Stimulated activated CD4-positive, alpha-beta T cell treated with anti-CD3 and anti-CD28 coated beads, TNF-alpha, amount 100 ng/mL, for 4 hours (primary cell): ENCODE measurements at regions not wholly inside any gene's neighbourhood (a gene's known extent, or its start where the extent isn't known, plus 50 kb on each side); places are given as distances from the start of the nearest gene placed in this dataset.

Experiments used
- DNase-seq, 3 experiments: peaks; one replicate each; pipeline ENCODE4 v3.0.0-alpha.2; 2020; ENCODE audit warnings: low read depth in 3 of 3

DNA sequence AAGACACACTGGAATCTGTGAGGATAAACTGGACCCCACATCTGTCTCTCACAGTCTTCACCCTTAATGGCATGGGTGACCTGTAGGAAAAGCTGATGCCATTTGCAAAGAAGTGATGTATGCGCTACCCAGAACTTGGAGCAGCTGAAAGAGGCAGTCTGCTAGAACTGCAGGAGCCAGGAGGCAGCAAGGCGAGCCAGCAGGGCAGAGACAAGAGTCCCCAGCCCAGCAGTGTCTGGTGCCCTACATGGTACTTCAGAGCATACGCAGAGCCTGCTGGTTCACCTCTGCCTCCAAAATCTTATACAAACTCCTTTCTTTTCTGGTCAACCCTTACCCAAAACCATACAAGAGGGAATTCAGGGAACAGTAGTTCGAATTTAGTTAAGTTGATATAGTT lies 683.1 kb upstream of the RAB6C start:
- DNase-seq, result no peak

DNA sequence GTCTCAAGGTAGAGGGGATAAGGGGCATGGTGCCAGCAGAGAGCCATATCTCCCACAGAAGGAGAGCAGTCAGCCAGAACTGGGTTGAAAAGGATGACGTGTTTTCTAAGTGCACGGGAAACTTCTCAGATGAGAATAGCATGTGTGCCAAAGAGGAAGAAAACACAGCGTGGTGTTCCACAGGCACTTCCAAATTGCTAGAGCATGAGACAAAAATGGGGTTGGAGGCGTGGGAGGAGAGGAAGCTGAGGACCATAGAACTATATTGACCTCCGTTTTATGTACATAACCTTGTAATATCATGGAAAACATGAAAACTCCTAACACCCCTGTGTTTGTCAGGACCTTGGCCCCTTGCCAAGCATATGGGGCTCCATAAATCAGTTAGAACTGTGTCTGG lies 682.7 kb upstream of the RAB6C start:
- DNase-seq, result no peak

DNA sequence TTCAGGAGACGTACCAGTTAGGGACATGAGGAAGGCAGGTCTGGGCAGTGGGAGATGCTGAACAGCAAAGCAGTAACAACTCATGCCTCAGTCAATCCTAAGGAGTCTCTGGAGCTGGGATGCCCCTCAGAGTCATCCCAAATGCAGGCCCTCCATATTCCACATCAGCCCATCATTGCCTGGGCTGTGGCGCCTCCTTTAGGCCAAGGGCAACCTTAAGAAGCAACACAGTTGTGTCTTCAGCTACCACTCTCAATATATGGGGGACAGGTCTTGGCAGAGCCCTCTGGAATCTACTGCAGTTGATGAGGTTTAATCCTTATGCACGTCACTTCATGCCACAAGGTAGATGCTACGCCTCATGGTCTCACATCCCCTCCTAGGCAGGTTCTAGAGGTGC lies 682.0 kb upstream of the RAB6C start:
- DNase-seq, result no peak

DNA sequence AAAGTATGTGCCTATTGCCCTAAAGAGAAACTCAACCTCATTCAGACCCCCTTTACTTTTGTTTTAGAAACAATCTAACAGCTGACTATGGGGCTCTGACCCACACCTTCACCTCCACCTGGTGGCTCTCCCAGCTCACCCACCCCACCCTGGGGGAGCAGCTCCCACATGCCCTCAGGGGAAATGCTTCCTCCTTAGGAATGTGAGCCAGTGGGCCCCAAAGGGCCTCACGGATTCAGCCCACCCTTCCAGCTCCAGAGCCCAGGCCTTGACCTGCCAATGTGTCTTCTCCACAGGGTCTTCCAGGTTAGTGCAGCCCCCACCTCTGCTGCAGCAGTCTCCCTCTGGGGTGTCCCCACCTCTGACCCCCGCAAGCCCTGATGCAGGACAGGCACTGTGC lies 680.1 kb upstream of the RAB6C start:
- DNase-seq, result no peak

DNA sequence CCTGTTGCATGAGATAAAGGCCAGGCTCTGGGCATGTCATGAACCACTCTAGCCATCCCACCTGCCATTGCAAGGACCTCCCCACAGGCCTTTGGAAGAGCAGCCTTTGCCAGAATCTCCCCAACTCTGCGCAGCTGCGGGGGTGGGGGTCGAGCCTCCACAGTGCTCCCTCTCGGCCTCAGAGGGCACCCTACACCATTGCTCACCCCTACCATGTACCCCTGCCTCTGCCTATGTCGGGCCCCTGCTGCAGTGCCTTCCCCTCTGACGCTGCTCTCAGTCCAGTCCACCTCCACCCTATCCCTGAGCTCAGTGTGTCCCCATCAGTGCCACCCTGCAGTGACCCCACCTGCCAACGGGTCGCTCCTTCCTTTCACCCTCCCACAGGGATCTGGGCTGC lies 679.7 kb upstream of the RAB6C start:
- DNase-seq, result no peak

DNA sequence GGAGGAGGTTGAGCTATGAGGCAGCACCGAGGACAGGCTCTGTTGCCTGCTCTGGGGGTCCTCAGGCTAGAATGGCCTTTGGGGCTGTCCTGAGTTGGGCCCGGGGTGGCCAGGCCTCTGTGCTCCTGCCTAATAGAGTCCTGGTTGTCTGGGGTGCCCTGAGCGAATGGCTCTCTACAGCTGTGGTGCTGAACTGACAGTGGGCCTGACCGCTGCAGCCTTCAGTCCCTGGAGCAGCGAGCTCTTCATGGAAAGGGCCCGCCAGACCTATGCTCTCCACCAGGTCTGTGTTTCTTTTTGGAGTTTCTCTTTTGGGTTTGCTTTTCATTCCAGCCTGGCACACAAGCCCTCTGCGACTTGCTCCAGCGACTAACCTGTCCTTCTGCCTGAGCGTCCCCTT lies 679.0 kb upstream of the RAB6C start:
- no peak for DNase-seq

DNA sequence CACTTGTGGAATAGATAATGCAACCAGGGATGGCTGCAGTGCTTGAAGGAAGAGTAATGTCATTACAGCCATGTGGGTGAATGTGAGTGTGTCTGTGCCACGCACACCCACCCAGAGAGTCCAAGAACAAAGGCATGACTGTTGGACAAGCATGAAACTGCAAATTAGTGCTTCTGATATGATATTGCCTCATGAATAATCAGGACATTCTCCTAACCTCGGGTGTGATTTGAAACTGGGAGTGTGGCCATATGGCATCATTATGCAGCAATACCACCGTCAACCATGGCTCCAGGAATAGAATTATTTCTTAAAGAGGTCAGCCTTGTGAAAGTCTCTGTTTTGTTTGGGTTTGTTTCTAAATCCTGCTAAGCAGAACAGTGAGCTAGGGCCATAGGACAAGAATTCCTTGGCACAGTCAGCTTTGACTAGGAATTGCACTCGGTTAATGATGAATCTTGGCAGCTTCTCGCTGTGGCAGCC lies 678.0 kb upstream of the RAB6C start:
- no peak for DNase-seq

DNA sequence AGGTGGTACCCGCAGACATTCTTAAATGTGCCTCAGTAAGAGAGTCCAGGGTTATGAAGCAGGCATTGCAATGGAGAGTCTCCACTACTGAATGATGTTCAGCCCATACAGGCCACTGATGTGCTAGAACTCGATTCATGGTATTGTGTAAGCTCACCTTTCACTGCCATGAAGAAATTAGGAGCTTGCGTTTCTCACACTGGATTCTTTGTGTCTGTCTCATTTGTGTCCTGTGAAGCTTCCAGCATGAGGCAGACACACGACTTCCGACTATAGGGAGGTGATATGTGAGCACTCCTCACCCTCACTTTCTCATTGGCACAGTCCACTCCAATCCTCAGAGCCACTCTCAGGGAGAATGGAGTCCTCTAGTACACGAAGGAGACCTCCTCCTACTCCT lies 677.4 kb upstream of the RAB6C start:
- no peak for DNase-seq

DNA sequence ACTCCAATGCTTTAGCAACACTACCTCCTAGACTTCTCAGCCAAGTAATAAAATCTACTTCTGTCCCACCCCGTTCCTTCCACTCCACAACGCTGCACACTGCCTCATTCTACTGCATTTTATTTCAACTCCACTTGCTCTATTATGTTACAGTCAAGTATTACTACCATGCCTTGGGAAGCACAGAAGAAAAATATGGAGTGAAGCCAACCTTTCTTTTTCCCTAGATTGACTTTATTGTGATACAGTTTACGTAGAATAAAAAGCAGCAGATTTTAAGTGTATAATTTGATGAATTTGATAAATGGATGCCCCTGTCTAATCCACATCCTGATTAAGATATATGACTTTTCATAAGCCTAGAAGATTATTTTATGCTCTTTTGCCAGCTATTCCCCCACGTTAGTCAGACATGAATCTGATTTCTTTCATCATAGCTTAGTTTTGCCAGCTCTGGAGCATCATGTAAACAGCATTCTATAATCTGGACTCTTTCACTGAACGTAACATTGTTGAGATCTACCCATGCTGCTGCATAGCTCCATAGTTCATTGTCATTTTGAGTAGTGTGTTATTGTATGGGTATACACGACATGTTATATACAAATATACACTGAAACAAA lies 676.8 kb upstream of the RAB6C start:
- no peak for DNase-seq

DNA sequence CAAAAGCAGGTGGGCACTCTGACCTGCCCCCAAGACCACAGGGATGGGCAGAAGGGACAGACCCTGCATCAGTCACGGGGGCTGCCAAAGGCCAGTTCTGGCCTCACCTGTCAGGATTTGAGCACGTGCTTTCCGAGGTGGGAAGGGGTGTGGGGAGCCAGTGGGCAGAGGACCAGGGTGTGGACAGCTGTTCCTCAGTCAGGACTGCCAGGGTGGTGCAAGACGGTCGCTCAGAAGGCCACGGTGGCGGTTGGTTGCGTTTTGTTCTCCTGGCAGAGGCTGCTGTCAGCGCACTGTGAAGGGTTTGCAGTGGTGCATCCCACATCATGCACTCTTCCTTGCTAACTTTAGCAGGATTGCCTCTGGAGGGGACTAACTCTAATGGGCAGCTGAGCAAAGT lies 665.3 kb upstream of the RAB6C start:
- DNase-seq, result no peak

DNA sequence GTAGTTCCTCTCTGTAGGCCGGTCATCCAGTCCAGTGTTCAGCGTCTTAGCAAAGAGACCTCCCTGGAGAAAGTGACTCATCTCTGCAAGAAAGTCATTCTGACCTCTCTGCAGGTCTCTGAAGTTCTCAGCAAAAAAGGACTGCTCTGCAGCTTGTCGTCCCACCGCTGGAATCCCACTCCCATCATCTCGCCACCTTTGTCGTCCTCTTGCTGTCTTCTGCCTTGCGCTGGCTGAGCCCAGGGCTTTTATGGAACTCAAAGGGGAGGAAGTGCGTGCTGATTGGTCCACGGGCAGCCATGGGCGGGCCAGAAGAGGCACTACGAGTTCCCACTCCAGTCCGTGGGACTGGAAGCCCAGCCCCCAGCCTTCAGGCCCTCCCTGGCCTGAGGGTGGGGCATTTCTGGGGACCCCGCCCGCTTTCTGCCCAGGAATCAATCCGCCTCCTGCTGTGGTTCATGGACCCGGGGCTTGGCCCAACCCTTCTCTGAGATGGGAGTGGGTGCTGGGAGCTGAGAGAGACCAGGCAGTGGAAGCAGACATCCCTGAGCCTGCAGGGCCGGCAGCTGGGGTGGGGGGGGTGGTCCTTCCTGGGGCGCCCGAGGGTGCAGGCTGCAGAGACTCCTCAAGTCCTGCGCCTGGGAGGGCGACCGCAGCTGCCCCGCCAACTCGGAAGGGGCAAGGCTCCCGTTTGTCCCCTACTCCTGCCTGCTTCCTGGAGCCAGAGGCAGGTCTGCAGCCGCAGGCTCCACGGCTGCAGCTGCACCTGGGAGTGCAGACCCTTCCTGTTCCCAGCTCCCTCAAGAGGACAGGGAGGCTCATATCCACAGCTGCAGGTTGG lies 660.7 kb upstream of the RAB6C start:
- no peak for DNase-seq

DNA sequence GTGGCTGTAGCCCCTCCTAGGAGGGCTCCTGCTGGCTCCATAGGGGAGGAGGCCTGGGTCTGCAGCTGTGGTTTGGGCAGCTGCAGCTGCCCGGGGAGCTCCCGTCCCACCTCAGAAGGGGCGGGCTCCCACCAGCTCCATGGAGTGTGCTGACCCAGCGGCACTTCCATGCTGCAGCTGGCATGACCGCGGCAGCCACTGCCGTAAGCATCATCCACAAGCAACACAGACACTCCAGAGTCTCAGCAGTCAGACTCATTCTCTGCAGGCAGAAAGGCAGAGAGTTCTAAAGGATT lies 660.1 kb upstream of the RAB6C start:
- DNase-seq, result no peak

DNA sequence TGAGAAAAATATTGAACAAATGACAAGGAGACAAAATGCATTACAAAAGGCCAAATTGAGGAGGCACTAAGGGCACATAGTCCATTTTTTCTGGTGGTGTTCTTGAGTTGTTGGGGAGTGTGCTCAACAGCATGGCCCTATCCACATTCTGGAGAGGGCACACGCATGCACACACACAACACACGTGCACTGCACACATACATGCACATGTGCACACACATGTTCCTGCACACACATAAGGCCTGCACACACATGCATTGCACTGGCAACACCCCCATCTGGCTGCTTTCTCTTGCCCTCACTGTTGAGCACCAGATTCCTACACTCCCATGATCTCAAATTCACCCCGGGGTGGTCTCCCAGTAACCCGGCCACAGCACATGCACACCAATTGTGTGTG lies 659.2 kb upstream of the RAB6C start:
- no peak for DNase-seq

DNA sequence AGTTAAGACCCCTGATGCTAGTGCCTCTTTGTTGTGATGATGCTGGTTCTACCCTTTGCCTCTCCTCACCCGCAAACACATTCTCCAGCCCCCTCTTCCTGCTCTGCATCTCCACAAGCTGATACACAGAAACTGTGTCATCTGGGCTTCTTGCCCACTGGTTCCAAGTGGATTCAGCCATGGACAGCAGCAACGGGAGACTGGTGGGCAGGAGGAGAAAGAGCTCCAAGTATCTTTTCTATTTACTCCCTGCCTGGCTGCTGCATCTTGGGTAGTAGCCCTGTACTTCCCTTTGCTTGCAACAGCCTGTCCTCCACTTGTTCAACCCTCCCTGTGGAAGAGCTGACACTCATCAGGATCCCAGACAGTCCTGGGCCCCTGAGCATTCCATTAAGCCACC lies 655.1 kb upstream of the RAB6C start:
- DNase-seq, result no peak

DNA sequence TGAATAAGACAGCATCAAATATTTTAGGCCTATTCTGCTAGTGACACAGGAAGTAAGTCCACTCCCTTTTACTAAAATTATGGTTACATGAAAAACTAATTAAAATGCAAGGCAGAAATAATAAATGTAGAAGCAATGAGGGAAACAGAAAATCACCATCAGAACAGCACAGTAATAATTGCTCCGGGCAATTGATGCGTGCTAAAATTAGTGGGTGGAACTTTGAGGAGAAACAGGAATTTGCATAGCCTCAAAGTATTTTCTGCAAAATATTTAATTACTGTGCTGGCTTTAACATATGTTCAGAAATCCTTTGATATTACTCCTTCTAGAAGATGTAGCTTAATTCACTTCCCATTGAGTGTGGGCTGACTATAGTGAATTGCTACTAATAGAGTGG lies 654.3 kb upstream of the RAB6C start:
- DNase-seq, result no peak

DNA sequence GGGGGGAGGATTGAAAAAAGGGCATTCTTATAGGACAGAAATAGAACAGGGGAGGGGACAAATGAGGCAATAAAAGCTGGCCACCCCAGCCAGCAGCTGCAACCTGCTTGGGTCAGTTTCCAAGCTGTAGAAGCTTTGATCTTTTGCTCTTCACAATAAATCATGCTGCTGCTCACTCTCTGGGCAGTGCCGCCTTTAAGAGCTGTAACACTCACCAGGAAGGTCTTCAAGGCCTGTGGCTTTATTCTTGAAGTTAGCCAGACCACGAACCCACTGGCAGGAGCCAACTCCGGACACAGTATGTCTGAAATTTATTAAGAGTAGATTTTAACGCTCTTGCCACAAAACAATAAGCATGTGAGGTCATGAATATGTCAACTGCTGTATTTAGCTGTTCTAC lies 649.9 kb upstream of the RAB6C start:
- DNase-seq, result no peak

DNA sequence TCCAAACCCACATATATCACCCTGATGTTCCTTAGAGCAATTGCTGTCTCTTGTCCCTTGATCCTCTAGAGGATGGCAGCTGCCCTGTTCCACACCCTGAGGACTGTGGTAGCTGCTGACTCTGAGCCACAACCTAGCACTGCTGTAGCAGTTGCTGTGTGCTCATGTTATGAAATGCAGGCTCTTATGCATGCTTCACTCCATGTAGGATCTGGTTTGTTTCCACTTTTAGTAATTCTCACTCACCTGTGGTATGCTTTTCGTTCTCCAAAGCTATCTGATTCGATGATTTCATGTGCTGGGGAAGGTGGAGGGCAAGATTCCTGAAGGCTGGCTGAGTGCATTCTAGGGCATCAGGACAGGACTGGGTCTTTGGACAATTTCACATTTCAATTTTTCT lies 649.0 kb upstream of the RAB6C start:
- no peak for DNase-seq

DNA sequence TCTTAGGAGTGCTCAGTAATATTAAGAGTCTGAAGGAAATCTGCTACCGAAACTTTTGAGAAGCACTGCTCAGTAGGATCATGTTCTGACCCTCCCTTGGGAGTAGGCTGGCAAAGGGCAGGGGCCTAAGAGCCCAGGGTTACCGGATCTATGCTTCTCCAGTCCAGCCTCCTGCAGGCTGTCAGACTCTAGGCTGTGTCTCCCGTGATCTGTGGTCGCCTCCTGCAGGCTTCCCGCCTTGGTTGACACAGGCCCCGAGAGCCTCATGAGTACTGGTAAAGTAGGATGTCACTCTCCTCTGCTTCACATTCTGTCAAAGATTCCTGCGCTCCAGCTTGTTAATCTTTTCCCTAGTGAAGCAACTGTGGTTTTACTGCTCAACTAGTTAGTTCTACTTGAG lies 647.8 kb upstream of the RAB6C start:
- no peak for DNase-seq

DNA sequence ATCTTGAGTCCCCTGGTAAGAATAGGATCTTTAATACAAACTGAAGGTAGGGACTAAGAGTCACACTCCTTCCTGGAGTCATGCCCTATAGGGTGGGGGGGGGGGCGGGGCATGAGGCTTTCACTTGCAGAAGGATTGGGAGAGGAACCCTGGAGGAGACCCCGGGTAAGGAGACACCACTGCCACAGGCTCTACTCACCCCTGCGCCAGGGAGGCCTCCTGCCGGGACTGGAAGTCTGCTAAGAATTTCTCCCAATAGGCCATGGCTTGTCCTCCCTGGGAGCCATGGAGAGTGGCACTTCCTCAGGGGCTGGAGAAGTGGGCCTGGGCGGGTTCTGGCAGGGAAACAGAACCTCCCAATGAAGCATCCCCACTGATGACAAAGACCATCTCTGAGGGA lies 645.3 kb upstream of the RAB6C start:
- DNase-seq, result no peak

DNA sequence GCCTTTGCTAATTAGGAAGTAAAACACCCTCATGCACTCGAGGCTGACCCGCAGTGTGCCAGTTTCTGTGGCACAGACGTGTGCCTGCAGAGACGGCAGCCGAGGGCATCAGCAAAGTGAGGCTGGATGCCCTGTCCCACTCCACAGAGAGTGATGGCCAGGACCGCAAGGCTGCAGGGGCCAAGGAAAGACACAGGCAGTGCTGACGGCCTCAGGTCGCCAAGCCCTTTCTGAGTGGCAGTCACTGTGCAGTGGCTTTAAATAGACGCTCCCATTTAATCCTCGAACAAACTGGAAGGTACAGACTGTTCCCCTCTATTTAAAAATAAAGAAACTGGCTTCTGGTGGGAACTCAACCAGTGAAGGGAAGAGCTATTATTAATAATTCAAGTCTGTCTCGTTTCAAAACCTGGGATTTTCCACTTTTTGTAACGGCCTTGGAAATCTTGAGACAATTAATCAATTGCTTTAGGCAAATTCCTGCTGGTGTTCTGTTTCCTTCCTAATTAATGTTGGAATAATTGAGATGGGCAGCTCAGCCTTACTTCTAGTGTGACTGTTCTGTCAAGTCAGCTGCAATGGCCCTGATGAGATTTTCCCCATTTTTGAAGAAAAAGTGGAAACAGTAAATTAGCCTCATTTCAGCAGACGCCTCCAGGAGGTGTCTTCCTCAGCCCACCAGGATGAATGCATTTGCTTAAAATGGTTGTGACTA lies 644.6 kb upstream of the RAB6C start:
- DNase-seq, result no peak

DNA sequence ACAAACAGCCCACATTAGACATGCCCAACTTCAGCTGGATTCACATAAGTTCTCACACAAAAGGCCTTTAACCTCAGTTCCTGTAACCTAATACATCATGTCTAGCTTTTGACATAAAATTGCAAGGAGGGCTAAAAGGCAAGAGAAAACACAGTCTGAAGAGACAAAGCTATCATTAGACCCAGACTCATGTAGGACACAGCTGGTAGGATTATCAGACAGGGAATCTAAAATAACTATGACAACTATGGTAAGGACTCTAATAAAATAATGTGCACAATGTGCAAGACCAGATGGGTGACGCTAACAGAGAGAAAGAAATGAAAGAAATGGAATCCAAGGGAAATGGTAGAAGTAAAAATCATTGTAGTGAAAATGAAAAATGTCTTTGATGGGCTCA lies 643.2 kb upstream of the RAB6C start:
- DNase-seq, result no peak

DNA sequence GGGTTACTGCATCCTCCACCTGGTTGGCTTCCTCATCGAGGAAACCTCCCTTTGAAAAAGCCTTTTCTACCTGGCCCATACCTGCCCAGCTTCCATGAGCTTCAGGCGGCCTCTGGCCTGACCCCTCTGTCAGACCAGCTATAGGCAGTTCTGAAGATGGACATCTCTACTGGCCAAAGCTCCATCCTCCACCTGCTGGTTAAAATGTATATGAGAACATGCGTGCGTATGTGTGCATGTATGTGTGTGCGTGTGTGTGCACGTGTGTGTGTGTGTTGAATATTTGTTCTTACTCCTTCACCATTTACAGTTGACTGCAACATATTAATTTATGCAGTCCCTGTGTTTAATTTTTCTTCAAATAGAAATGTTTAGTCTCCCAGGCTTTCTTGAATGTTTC lies 642.4 kb upstream of the RAB6C start:
- no peak for DNase-seq

DNA sequence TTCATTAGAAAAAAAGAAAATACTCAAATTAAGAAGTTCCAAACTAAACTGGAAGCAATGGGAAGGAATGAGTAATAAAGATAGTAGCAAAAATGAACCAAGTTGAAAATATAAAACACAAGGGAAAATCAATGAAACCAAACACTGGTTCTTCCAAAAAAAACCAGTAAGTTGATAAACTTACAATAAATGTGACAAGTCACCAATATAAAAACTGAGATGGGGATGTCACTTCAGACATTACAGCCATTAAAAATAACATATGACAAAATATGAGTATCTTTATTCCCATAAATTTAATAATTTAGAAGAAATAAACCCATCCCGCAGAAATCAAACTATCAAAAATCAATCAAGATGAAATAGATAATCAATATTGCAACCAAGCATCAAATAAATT lies 633.9 kb upstream of the RAB6C start:
- no peak for DNase-seq
